DND-41 (cell line): ENCODE measurements at regions not wholly inside any gene's neighbourhood (a gene's known extent, or its start where the extent isn't known, plus 50 kb on each side); places are given as distances from the start of the nearest gene placed in this dataset.

Source experiments
- EZH2 ChIP-seq: IDR thresholded peaks from 3 replicates; pipeline ENCODE4 v1.6.1; 2012; ENCODE audit warnings: borderline replicate concordance, low read depth, mild to moderate bottlenecking, moderate library complexity, low read length, inconsistent platforms; ENCODE audit not compliant: severe bottlenecking
- TF ChIP-seq, protein P1 (sequence below): IDR thresholded peaks from 2 replicates; pipeline ENCODE4 v1.5.1; 2012; ENCODE audit warnings: borderline replicate concordance, low read length, moderate library complexity, mild to moderate bottlenecking; ENCODE audit not compliant: poor library complexity, severe bottlenecking; ENCODE audit errors: extremely low read depth

DNA sequence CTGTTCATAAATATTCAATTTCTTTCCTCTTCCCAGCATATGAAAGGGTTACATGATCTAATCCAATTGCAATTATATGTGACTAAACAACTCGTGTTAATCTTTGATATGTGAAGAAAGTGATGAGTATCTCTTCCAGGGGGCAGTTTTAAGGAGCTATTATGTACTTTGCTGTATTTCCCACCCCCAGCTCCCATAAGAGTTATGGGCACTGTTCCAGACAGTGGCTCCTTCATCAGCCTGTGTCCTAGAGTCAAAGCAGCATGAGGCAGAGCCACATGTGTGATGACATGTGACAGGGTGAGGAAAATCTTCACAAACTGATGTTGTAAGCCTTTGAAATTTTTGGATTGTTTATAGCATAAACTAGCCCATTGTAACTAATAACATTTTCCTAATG, 315.4 kb downstream of the DIPK2A start:
- TF ChIP-seq EZH2: no peak
- TF ChIP-seq, protein P1, sequence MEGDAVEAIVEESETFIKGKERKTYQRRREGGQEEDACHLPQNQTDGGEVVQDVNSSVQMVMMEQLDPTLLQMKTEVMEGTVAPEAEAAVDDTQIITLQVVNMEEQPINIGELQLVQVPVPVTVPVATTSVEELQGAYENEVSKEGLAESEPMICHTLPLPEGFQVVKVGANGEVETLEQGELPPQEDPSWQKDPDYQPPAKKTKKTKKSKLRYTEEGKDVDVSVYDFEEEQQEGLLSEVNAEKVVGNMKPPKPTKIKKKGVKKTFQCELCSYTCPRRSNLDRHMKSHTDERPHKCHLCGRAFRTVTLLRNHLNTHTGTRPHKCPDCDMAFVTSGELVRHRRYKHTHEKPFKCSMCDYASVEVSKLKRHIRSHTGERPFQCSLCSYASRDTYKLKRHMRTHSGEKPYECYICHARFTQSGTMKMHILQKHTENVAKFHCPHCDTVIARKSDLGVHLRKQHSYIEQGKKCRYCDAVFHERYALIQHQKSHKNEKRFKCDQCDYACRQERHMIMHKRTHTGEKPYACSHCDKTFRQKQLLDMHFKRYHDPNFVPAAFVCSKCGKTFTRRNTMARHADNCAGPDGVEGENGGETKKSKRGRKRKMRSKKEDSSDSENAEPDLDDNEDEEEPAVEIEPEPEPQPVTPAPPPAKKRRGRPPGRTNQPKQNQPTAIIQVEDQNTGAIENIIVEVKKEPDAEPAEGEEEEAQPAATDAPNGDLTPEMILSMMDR: no peak
